ENCODE measurements at regions not wholly inside any gene's neighbourhood (a gene's known extent, or its start where the extent isn't known, plus 50 kb on each side); places are given as distances from the start of the nearest gene placed in this dataset.
"Not testable (repeated sequence)": the region's sequence is repeated elsewhere in the genome, so short reads cannot be mapped to it uniquely, and the experiment has no call there.

- FAIRE-seq = no peak
These were observed 52.5 kb upstream of the VSTM5 start for GRCh38 chr11:93902921-93903320.

GRCh38 chr11:93903989-93904388 lies 53.6 kb upstream of the VSTM5 start:
- FAIRE-seq (no peak), DNase-seq (ENCODE audit: insufficient read length, low spot score) (no peak)
- no peak for TF ChIP-seq POLR2A (IDR thresholded peaks at IDR 0.05; ENCODE audit: low read depth, low read length)

More at GRCh38 chr11:93902921-93903320, 52.5 kb upstream of the VSTM5 start:
- TF ChIP-seq POLR2A (IDR thresholded peaks at IDR 0.05; ENCODE audit: low read depth, low read length) = no peak
- no peak for DNase-seq (ENCODE audit: insufficient read length, low spot score)

- FAIRE-seq (no peak), DNase-seq (ENCODE audit: insufficient read length, low spot score) (no peak)
- TF ChIP-seq POLR2A (IDR thresholded peaks at IDR 0.05; ENCODE audit: low read depth, low read length) = no peak
These were observed 54.3 kb upstream of the VSTM5 start for GRCh38 chr11:93904716-93905115.

- TF ChIP-seq POLR2A (IDR thresholded peaks at IDR 0.05; ENCODE audit: low read depth, low read length) = no peak
- FAIRE-seq (no peak), DNase-seq (ENCODE audit: insufficient read length, low spot score) (no peak)
These were observed 55.0 kb upstream of the VSTM5 start for GRCh38 chr11:93905384-93905783.

- DNase-seq (ENCODE audit: insufficient read length, low spot score) (no peak), FAIRE-seq (no peak)
- TF ChIP-seq POLR2A (IDR thresholded peaks at IDR 0.05; ENCODE audit: low read depth, low read length) = no peak
These were observed 56.1 kb upstream of the VSTM5 start for GRCh38 chr11:93906486-93906885.

- FAIRE-seq (no peak), DNase-seq (ENCODE audit: insufficient read length, low spot score) (no peak)
- no peak for TF ChIP-seq POLR2A (IDR thresholded peaks at IDR 0.05; ENCODE audit: low read depth, low read length)
These were observed 57.5 kb upstream of the VSTM5 start for GRCh38 chr11:93907901-93908300.

GRCh38 chr11:93908689-93909088 lies 58.3 kb upstream of the VSTM5 start:
- TF ChIP-seq POLR2A (IDR thresholded peaks at IDR 0.05; ENCODE audit: low read depth, low read length) = no peak
- FAIRE-seq (peak; percentile 84), DNase-seq (ENCODE audit: insufficient read length, low spot score) (peak; percentile 42)

- FAIRE-seq = no peak
- DNase-seq (ENCODE audit: insufficient read length, low spot score) = no peak
These were observed 67.3 kb upstream of the VSTM5 start for GRCh38 chr11:93917673-93918072.

GRCh38 chr11:93921695-93922468 lies 71.5 kb upstream of the VSTM5 start:
- DNase-seq (ENCODE audit: insufficient read length, low spot score) (peak; percentile 13), FAIRE-seq (peak; percentile 83)
- no peak for TF ChIP-seq POLR2A (IDR thresholded peaks at IDR 0.05; ENCODE audit: low read depth, low read length)

More at GRCh38 chr11:93917673-93918072, 67.3 kb upstream of the VSTM5 start:
- no peak for TF ChIP-seq POLR2A (IDR thresholded peaks at IDR 0.05; ENCODE audit: low read depth, low read length)

- FAIRE-seq (no peak), DNase-seq (ENCODE audit: insufficient read length, low spot score) (no peak)
- no peak for TF ChIP-seq POLR2A (IDR thresholded peaks at IDR 0.05; ENCODE audit: low read depth, low read length)
These were observed 72.4 kb upstream of the VSTM5 start for GRCh38 chr11:93922830-93923229.

- not testable (repeated sequence) for FAIRE-seq; DNase-seq (ENCODE audit: insufficient read length, low spot score)
These were observed 75.7 kb upstream of the VSTM5 start for GRCh38 chr11:93926099-93926498.

- no peak for TF ChIP-seq POLR2A (IDR thresholded peaks at IDR 0.05; ENCODE audit: low read depth, low read length)
- FAIRE-seq (no peak), DNase-seq (ENCODE audit: insufficient read length, low spot score) (no peak)
These were observed 79.0 kb upstream of the VSTM5 start for GRCh38 chr11:93929407-93929806.

- DNase-seq (ENCODE audit: insufficient read length, low spot score) (no peak), FAIRE-seq (no peak)
These were observed 82.8 kb upstream of the VSTM5 start for GRCh38 chr11:93933230-93933629.

GRCh38 chr11:93935826-93936225 lies 85.3 kb upstream of the HEPHL1 start:
- no peak for TF ChIP-seq POLR2A (IDR thresholded peaks at IDR 0.05; ENCODE audit: low read depth, low read length)

More at GRCh38 chr11:93933230-93933629, 82.8 kb upstream of the VSTM5 start:
- TF ChIP-seq POLR2A (IDR thresholded peaks at IDR 0.05; ENCODE audit: low read depth, low read length) = no peak

GRCh38 chr11:93936460-93936859 lies 84.7 kb upstream of the HEPHL1 start:
- no peak for TF ChIP-seq POLR2A (IDR thresholded peaks at IDR 0.05; ENCODE audit: low read depth, low read length)
- FAIRE-seq (no peak), DNase-seq (ENCODE audit: insufficient read length, low spot score) (no peak)

More at GRCh38 chr11:93935826-93936225, 85.3 kb upstream of the HEPHL1 start:
- DNase-seq (ENCODE audit: insufficient read length, low spot score) = no peak
- no peak for FAIRE-seq
